G401.6 (cell line): ENCODE measurements at regions not wholly inside any gene's neighbourhood (a gene's known extent, or its start where the extent isn't known, plus 50 kb on each side); places are given as distances from the start of the nearest gene placed in this dataset.
"Not testable (repeated sequence)": the region's sequence is repeated elsewhere in the genome, so short reads cannot be mapped to it uniquely, and the experiment has no call there.

Source experiments
- FAIRE-seq: peaks from 2 replicates; lab custom pipeline; 2012; peaks lifted over from hg19 to GRCh38; lab: Jason Lieb, UNC

DNA sequence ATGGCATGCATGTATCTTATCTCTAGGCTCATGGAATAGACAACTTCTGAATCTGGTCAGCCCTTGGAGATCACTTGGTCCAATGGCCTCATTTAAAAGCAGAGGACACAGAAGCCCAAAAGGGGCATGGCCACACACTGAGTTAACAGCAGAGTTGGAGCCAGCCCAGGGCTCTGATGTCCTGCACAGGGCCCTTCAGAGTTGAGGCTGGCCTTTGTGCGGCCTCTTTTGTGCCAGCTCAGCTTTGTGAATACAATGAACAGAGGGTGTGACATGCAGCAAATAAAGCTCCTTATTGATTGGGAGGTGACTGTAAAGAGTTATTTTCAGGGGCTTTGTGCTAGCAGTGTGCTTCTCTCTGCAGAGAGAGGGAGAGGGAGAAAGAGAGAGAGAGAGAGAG, 150.1 kb upstream of the STK32A start:
- no peak for FAIRE-seq

DNA sequence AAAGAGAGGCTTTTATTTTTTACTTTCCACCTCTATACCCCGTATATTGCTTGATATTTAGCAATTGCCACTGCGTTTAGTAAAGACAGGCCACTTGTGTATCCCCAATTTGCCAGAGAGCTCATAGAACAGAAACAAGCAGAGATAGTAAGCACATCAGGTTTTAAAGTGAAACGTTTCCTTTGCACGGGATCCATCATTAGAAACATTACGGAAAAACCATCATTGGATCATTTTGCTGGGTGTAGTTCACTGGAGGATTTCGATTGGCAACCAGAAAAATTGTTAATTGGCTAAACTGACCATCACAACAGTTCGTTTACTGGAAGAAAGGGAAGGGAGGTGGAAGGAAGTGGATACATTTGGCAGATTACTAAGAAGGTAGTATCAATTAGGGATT, 149.4 kb upstream of the STK32A start:
- no peak for FAIRE-seq

GRCh38 chr5:147092044-147092443, 142.8 kb upstream of the STK32A start:
- no peak for FAIRE-seq

DNA sequence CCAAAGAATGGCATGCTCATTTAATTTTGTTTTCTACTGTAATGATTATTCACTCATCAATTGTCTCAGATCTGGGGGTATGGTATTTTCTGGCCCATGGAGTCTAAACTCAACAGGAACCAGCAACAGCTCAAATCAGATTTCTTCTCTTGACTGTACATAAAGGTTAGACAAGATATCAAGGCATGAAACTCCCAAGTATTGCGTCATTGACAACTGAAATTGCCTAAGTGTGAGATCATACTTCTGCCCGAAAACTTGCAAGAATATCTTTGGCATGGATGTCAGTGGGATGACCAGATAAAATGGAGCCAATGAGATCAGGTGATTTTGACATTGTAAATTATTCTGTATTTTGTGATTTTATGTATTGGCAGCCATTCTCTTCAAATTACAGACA, 141.7 kb upstream of the STK32A start:
- FAIRE-seq, result no peak

DNA sequence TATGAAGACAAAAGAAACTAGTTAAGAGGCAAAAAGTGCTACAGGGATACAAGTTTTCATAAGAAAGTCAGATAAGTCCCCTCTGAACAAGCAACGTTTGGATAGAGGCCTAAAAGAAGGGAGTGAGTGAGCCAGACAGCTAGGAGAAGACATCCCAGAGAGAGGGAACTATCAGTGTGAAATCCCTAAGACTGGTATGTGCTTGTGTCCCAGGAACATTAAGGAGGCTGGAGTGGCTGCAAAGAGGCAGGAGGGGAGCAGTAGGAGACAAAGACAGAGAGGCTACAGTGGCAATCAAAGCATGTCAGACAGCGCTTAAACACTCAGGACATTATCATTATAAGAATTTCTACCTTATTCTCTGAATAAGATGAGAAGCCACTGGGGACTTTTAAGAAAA, 139.1 kb upstream of the STK32A start:
- no peak for FAIRE-seq

- FAIRE-seq, result no peak
Measured at GRCh38 chr5:147098233-147098790, 136.5 kb upstream of the STK32A start.

DNA sequence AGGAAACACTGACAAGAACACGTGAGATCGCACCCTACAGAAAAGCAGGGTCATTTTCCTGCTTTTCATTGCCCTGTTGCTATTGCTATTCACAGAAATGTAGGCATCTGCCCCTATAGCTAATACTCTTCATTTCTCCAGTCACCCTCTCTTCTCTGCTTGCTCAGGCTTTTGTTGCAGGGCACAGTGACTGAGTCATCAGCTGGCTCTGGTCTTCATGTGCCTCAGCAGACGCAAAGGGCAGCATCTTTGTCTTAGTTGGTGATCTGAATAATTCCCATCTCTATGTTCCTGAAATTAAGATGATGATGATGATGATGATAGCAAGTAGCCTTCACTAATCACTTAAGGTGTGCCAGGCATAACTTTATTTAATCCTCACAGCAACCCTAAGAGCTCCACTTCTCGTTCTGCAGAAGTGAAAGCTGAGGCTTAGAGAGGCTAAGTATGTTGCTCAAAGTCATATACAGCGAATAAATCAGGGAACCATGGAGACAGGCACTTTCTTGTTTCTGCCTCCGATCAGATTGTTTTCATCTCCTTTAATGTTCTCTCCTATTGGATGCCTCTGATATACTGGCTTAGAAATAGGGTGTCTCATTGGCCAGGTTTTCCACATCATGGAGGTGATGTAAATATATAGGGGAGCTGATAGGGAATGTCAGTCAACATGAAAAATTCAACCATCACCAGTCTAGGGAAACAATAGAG, 133.0 kb upstream of the STK32A start:
- no peak for FAIRE-seq

DNA sequence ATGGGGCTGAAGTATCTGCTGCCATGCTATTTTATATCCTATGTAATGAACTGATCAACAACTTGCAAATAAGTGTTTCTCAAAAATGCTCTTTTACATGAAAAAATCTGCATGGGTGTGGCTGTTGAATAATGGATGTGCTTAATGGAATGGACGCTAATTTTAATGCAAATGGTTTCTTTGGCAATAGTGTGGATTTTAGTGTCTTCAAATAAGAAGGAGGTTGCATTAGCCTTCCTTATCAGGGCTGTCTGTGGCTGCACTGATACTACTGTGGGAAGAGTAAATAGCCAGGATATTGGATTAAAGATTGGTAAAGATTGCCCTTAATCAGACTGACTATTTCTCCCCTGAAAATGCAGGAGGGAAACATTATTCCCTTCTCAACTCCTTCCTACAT, 121.9 kb upstream of the STK32A start:
- no peak for FAIRE-seq

DNA sequence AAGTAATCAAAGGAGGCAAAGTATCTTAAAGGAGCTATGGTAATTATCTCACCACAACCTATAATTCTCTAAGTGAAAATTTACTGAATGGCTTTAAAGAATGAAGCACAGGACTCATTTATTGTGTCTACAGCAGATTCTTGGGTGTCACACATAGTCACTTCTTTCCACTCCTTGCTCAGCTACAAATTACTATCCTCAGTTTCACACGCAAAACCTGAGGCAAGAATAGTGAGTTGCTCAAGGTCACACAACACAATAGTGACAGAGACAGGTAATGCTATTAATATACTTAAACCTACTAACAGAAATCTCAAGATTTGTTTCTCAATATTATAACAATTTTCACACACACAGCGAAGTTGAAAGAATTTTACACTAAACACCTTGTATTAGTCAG, 120.9 kb upstream of the STK32A start:
- no peak for FAIRE-seq

GRCh38 chr5:147139759-147140158, 95.1 kb upstream of the STK32A start:
- FAIRE-seq, result not testable (repeated sequence)

GRCh38 chr5:147140558-147140957, 94.3 kb upstream of the STK32A start:
- FAIRE-seq, result no peak

DNA sequence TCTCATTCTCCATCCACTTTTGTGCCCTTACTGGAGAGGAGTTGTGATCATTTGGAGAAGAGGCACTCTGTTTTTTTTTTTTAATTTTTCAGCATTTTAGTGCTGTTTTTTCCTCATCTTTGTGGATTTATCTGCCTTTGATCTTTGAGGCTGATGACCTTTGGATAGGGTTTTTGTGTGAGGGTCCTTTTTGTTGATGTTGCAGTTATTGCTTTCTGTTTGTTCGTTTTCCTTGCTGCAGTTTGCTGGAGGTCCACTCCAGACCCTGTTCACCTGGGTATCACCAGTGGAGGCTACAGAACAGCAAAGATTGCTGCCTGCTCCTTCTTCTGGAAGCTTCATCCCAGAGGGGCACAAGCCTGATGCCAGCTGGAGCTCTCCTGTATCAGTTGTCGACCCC, 93.2 kb upstream of the STK32A start:
- FAIRE-seq, result not testable (repeated sequence)

DNA sequence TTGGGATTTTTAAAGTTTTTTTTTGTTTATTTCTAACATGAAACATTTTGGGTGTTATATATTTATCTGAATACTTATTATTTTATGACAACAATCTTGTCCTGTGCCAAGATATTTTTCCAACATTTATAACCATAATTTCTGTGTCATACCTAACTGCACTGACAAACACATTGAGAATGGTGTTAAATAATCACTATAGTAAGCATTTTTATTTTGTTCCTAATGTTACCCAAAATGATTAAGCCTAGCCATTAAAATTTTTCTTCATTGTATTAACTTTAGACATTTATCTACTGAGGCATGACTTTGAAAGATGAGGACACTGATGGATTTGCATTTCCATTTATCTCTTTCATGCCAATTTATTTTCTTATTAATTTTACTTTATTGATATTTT, 91.6 kb upstream of the STK32A start:
- no peak for FAIRE-seq

GRCh38 chr5:147145328-147145727, 89.5 kb upstream of the STK32A start:
- FAIRE-seq, result no peak

DNA sequence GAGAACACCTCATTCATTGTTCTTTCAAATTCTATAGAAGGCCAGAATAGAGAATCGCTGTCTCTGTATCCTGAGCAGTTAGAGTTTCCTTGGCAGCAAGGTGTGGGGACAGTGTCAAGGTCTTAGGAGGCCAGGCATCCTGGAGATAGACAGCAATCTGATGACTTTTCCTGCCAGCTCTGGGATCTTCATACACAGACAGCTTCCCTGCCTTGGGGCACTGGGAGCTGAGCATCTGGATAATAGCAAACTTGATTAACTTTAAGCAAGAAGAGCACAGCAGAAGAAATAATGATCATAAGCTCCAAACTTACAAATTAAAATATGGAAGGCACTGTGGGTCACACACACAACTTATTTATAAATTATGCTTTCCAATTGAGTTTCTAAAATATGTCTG, 86.1 kb upstream of the STK32A start:
- FAIRE-seq, result no peak

- FAIRE-seq, result no peak
Measured at GRCh38 chr5:147152086-147152485, 82.7 kb upstream of the STK32A start.

DNA sequence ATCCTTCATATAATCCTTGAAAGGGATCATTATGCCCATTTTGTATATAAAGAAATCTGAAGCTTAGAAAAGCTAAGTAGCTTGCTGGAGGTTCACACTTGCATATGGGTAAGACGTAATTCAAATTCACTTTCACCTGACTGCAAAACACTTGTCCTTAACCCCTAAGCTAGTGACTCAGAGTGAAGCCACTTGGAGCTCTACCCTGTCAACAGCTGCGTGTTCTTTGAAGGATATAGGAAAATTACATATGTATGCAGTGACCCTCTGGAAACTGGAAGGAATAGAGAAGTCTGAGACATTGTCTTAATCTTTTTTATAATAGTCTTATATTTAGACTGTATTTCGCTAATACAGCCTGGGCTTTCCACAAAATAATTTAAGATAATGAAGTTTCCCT, 80.0 kb upstream of the STK32A start:
- FAIRE-seq, result no peak

GRCh38 chr5:147156012-147156411, 78.8 kb upstream of the STK32A start:
- FAIRE-seq, result no peak

DNA sequence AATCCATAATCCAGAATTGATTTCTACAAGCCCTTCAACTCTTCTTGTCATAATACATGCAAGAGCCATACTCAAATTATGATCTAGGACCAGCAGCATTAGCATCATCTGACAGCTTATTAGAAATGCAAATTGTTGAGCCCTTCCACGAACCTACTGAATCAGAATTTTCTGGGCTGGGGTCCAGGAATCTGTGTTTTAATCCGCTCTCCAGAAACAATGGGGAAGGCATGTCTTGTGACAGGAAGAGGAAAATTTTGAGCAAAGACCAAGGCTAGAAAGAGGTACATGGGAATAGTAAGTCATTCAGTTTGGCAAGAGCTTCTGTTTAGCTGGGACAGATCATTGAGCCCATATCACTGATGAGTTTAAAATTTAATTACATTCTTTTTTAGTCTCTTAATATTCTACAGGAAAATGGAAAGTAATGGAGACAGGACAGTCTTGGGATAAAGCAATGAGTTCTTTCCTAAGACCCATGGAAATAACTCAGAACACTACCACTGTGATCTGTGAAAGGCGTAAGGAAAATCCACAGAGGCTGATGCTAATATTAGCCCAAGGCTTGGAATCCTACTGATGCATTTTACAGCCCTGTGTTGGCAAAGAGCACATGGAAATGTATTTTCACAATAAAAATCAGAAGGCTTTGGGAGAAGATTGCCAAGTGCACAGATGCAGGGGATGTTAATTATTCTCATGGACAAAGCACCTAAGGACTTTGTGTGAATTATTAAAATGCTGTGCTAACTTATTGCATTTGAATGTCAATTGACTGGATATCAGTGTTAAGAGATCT, 73.7 kb upstream of the STK32A start:
- no peak for FAIRE-seq

GRCh38 chr5:147162740-147163139, 72.1 kb upstream of the STK32A start:
- no peak for FAIRE-seq

DNA sequence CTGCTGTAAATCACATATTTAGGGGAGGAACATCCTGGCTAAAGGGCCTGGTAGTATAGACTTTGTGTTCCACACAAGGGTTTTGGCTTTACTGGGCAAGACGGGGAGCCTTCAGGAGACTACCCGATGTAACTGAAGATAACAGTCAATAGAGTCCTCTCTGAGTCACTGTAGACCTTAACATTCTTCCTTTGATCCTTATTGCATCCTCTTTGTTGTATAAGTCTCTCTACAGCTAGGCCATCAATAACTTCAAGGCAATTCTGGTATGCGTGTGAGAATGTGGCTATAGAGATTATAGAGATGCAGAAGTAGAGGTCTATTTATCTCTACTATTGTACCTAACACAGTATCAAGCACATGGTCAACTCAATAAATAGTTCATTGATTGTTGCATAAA, 67.3 kb upstream of the STK32A start:
- FAIRE-seq, result no peak

- no peak for FAIRE-seq
Measured at GRCh38 chr5:147168578-147169327, 66.1 kb upstream of the STK32A start.

DNA sequence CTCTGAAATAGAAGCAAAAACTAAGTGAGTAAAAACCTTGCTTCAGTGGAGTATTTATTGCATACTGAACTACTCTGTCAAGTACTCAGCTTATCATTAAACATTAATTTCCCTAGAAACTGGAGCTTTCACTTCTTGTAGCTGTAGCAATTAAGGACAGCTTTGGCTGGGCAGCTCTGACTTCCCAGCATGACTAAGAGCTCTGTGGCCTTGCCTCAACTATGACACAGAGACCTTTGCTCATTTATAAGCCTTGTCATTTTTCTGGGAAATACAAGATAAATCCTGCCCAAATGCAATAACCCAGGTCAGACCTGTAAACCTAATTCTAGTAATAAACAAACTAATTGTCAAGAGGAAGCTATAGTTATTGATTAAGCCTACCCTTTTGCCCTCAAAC, 65.4 kb upstream of the STK32A start:
- no peak for FAIRE-seq
